Right lobe of liver (tissue), 4 donors: ENCODE measurements at regions not wholly inside any gene's neighbourhood (a gene's known extent, or its start where the extent isn't known, plus 50 kb on each side); places are given as distances from the start of the nearest gene placed in this dataset.

Experiments used
- POLR2A ChIP-seq: fragments of 450-650 bp; IDR thresholded peaks from one replicate; pipeline ENCODE4 v1.6.1; 2017; ENCODE audit warnings: antibody characterized with exemption, mild to moderate bottlenecking
- TF ChIP-seq, protein P1 (sequence below), 4 donors: fragments of 200-600 bp in 3 of 4; fragments of 450-650 bp in 1 of 4; IDR thresholded peaks; one replicate each; pipeline versions ENCODE4 v1.5.1 to v1.8.0; 2016 to 2022; ENCODE audit warnings: antibody characterized with exemption in 4 of 4, mild to moderate bottlenecking in 2 of 4
- donor health status: DM: no; HTN: no; CAD: no.
- donor health status: DM: no; HTN: no; CAD: no.
- donor health status: DM: no; HTN: yes; CAD: no.

DNA sequence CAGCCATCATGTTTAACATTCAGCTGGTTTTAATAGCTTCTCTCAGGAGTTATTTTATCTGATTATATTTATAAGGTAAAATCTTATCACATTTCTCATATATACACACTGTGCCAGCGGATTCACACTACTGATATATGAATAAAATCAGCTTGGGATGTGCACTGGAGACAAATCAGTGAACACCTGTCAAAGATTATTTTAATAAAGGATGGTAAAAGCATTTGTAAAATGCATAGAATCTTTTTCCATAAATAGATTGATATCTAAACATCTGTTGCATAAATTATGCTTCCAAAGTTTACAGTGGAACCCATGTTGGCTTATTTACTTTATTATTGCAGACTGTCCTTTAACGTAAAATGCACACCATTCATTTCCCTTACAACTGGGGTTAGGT is 1125.8 kb upstream of the CNTN5 start:
- TF ChIP-seq POLR2A = no peak
- TF ChIP-seq, protein P1, sequence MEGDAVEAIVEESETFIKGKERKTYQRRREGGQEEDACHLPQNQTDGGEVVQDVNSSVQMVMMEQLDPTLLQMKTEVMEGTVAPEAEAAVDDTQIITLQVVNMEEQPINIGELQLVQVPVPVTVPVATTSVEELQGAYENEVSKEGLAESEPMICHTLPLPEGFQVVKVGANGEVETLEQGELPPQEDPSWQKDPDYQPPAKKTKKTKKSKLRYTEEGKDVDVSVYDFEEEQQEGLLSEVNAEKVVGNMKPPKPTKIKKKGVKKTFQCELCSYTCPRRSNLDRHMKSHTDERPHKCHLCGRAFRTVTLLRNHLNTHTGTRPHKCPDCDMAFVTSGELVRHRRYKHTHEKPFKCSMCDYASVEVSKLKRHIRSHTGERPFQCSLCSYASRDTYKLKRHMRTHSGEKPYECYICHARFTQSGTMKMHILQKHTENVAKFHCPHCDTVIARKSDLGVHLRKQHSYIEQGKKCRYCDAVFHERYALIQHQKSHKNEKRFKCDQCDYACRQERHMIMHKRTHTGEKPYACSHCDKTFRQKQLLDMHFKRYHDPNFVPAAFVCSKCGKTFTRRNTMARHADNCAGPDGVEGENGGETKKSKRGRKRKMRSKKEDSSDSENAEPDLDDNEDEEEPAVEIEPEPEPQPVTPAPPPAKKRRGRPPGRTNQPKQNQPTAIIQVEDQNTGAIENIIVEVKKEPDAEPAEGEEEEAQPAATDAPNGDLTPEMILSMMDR (IDR thresholded peaks at IDR 0.05) = no peak
